ENCODE measurements at regions not wholly inside any gene's neighbourhood (a gene's known extent, or its start where the extent isn't known, plus 50 kb on each side); places are given as distances from the start of the nearest gene placed in this dataset.

DNA sequence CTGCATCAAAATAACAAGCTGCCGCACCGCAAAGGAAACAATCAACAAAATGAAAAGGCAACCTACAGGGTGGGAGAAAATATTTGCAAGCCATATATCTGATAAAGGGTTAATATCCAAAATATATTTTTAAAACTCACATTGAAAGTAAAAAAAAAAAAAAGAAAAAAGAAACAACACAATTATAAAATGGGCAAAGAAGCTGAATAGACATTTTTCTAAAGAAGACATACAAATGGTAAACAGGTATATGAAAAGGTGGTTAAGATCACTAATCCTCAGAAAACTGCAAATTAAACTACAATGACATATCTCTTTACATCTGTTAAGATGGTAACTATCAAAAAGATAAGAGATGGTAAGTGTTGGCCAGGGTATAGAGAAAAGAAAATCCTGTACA lies 105.4 kb upstream of the LY86 start:
- Histone ChIP-seq H3K36me3 (no peaks in the 10 kb centered on the region), H3K4me3 (no peak overlapping the region), H3K27ac (no peak overlapping the region), H3K4me1 (ENCODE audit: control insufficient read depth in 1 of 2, low read depth in 2 of 2) (no peaks in the 10 kb centered on the region), H3K9me3 (no peaks in the 10 kb centered on the region), H3K27me3 (replicated peaks; ENCODE audit: insufficient read depth) (no peaks in the 10 kb centered on the region)
- ATAC-seq (ENCODE audit: insufficient number of reproducible peaks, low FRiP score, low read depth) (no peak), DNase-seq (ENCODE audit: low spot score) (no peak)
- TF ChIP-seq, protein P1, sequence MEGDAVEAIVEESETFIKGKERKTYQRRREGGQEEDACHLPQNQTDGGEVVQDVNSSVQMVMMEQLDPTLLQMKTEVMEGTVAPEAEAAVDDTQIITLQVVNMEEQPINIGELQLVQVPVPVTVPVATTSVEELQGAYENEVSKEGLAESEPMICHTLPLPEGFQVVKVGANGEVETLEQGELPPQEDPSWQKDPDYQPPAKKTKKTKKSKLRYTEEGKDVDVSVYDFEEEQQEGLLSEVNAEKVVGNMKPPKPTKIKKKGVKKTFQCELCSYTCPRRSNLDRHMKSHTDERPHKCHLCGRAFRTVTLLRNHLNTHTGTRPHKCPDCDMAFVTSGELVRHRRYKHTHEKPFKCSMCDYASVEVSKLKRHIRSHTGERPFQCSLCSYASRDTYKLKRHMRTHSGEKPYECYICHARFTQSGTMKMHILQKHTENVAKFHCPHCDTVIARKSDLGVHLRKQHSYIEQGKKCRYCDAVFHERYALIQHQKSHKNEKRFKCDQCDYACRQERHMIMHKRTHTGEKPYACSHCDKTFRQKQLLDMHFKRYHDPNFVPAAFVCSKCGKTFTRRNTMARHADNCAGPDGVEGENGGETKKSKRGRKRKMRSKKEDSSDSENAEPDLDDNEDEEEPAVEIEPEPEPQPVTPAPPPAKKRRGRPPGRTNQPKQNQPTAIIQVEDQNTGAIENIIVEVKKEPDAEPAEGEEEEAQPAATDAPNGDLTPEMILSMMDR (IDR thresholded peaks at IDR 0.05): no peak

DNA sequence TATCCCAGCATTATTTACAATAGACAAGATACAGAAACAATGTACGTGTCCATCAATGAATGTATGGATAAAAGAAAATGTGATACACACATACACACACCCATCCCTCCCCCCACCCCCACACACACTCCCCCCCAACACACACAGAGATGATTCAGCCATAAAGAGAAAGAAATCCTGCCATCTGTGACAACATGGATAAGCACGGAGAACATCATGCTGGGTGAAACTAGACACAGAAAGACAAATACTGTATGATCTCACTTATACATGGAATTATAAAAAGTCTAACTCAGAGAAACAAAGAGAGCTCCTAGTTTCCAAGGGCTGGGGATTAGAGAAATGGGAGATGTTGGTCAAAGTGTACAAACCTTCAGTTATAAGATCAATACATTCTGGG lies 104.8 kb upstream of the LY86 start:
- Histone ChIP-seq H3K9me3 (no peaks in the 10 kb centered on the region), H3K27ac (no peak overlapping the region), H3K27me3 (replicated peaks; ENCODE audit: insufficient read depth) (no peaks in the 10 kb centered on the region), H3K36me3 (no peaks in the 10 kb centered on the region), H3K4me3 (no peak overlapping the region), H3K4me1 (ENCODE audit: control insufficient read depth in 1 of 2, low read depth in 2 of 2) (no peaks in the 10 kb centered on the region)
- ATAC-seq (ENCODE audit: insufficient number of reproducible peaks, low FRiP score, low read depth) (no peak), DNase-seq (ENCODE audit: low spot score) (no peak)
- TF ChIP-seq, protein P1 (IDR thresholded peaks at IDR 0.05): no peak

DNA sequence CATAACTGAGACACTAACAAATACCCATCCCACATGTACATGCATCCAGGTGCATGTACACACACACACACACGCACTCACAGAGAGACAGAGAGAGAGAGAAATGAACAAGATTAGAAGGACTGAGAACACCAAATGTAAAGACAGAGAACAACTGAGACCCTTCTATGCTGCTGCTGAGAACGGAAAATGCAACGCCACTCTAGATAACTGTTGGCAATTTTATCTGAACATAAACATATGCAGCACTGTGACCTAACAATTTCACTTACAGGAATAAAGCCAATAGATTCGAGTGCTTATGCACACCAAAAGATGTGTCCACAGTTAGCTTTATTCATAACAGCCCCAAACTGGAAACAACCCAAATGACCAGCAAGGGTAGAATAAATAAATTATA lies 103.8 kb upstream of the LY86 start:
- H3K27me3 ChIP-seq (replicated peaks; ENCODE audit: insufficient read depth): no peaks in the 10 kb centered on the region
- H3K9me3 ChIP-seq: no peaks in the 10 kb centered on the region
- TF ChIP-seq, protein P1 (IDR thresholded peaks at IDR 0.05): no peak

DNA sequence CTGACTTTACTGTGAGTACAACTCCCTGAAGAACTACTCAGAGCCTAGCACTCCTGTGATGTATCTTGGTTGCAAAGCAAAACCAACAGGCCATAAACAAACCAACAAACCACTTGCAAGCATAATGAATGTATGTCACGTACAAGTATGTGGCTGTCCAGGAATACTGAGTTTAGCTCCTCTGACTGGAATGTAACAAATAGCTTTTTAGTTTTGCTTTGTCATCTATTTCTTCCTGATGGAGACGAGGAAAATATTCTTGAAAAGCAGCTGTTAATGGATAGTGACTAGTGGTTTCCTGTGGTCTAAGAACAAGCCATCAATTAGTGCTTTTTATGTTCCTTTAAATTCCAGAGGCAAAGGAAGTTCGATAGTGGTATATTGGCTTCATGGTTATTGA lies 101.9 kb upstream of the LY86 start:
- TF ChIP-seq, protein P1 (IDR thresholded peaks at IDR 0.05): no peak

More for the DNA sequence above, 103.8 kb upstream of the LY86 start:
- Histone ChIP-seq H3K36me3 (no peaks in the 10 kb centered on the region), H3K4me1 (ENCODE audit: control insufficient read depth in 1 of 2, low read depth in 2 of 2) (no peaks in the 10 kb centered on the region), H3K27ac (no peak overlapping the region), H3K4me3 (no peak overlapping the region)
- no peak for DNase-seq (ENCODE audit: low spot score)
- no peak for ATAC-seq (ENCODE audit: insufficient number of reproducible peaks, low FRiP score, low read depth)

DNA sequence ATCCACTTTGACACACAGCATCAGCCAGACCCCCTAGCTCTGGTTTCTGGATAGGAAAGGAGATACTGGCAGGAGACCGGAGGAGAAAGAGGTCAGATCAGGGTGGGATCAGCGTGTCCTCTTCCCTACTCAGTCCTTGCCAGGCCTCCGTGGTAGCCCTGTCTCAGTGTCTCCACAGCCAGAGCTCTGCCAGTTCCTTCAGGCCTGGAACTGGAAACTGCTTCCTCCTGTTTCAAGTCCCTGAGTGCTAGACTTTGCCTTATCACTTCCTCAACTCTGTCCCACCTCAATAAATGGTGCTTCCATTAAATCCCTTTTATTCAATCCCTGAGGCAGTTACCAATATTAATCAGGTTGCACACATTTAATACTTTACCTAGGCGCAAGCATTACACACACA lies 96.8 kb upstream of the LY86 start:
- no peaks in the 10 kb centered on the region for H3K9me3 ChIP-seq
- no peak overlapping the region for H3K4me3 ChIP-seq
- H3K27ac ChIP-seq: no peak overlapping the region
- TF ChIP-seq, protein P1 (IDR thresholded peaks at IDR 0.05): no peak
- DNase-seq (ENCODE audit: low spot score) (no peak), ATAC-seq (ENCODE audit: insufficient number of reproducible peaks, low FRiP score, low read depth) (no peak)
- H3K4me1 ChIP-seq (ENCODE audit: control insufficient read depth in 1 of 2, low read depth in 2 of 2): no peaks in the 10 kb centered on the region
- H3K36me3 ChIP-seq: no peaks in the 10 kb centered on the region
- no peaks in the 10 kb centered on the region for H3K27me3 ChIP-seq (replicated peaks; ENCODE audit: insufficient read depth)

More for the DNA sequence above, 101.9 kb upstream of the LY86 start:
- DNase-seq (ENCODE audit: low spot score) (no peak), ATAC-seq (ENCODE audit: insufficient number of reproducible peaks, low FRiP score, low read depth) (no peak)
- H3K36me3 ChIP-seq: no peaks in the 10 kb centered on the region
- H3K27ac ChIP-seq: no peak overlapping the region
- H3K9me3 ChIP-seq: no peaks in the 10 kb centered on the region
- H3K4me3 ChIP-seq: no peak overlapping the region
- no peaks in the 10 kb centered on the region for H3K4me1 ChIP-seq (ENCODE audit: control insufficient read depth in 1 of 2, low read depth in 2 of 2)
- H3K27me3 ChIP-seq (replicated peaks; ENCODE audit: insufficient read depth): no peaks in the 10 kb centered on the region

All from thoracic aorta (tissue), 2 donors.